ENCODE measurements at regions not wholly inside any gene's neighbourhood (a gene's known extent, or its start where the extent isn't known, plus 50 kb on each side); places are given as distances from the start of the nearest gene placed in this dataset.
"Not testable (repeated sequence)": the region's sequence is repeated elsewhere in the genome, so short reads cannot be mapped to it uniquely, and the experiment has no call there.

GRCh38 chr13:104571161-104571892 lies 1505.1 kb upstream of the SLC10A2 start:
- DNase-seq = no peak

DNA sequence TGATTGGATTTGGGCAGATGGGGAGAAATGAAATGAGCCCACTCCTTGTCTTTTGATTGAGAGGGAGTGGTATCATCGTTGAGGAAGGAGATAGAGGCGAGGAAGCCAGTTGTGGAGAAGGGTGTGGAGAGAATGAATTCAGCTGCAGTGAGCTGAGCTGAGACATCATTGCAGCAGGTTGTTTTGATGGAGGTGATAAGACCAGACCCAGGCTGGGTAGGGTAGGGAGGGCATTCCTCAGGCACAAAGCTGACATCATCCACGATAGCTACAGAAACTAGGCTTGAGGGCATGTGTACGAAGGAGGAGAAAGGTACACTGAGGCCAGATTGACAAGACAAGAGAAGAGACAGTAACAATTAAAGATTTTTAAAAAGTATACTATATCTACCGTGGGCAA lies 1500.9 kb upstream of the SLC10A2 start:
- DNase-seq = no peak

GRCh38 chr13:104565888-104566287 lies 1499.7 kb upstream of the SLC10A2 start:
- DNase-seq = no peak

- DNase-seq = no peak
Observed at GRCh38 chr13:104553896-104554295, 1487.7 kb upstream of the SLC10A2 start.

DNA sequence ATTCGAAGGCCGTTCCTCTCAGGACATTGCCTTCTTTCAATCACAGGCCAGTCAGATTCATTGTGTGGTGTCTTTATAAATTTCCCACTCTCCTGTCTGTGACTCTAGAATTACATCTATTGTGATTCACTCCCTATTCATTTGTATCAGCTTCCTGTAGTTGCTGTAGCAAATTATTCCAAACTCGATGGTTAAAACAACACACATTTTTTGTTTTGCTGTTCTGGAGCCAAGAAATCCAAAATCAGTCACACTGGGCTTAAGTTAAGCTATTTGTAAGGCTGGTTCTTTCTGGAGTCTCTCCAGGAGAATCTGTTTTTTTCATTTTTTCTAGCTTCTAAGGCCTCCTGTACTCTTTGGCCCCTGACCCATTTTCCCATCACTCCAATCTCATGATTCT lies 1487.0 kb upstream of the SLC10A2 start:
- no peak for DNase-seq

DNA sequence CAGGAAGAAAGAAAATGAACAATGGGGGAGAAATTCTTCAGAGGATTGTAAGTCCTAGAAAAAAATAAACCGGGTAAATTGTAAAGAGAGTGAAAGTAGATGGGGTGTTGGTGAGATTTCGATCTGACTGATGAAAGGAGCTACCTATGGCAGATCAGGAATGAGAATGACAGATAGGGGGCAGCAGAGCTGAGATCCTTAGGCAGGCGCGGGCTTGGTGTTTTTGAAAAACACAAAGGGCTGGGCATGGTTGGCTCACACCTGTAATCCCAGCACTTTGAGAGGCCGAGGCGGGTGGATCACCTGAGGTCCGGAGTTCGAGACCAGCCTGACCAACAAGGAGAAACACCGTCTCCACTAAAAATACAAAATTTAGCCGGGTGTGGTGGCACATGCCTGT lies 1468.6 kb upstream of the SLC10A2 start:
- no peak for DNase-seq

DNA sequence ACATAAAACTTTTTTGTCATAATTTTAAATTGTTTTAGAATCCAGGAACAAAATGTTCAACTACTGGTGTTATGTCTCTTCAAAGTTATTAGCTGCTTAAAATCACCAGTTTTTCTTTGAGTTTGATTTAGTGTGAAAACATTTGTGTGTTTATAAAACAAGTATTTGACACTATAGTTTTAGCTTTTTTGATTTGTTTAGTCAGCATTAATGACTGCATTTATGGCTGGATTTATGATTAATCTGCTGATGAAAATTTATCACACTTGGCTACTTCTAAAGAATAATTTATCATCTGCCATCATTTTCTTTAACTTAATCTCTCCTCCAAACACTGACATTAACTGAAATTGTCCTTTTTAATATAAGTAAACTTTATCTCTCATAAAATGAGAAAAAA lies 1465.9 kb upstream of the SLC10A2 start:
- DNase-seq = no peak

- no peak for DNase-seq
Observed at GRCh38 chr13:104530741-104531140, 1464.5 kb upstream of the SLC10A2 start.

DNA sequence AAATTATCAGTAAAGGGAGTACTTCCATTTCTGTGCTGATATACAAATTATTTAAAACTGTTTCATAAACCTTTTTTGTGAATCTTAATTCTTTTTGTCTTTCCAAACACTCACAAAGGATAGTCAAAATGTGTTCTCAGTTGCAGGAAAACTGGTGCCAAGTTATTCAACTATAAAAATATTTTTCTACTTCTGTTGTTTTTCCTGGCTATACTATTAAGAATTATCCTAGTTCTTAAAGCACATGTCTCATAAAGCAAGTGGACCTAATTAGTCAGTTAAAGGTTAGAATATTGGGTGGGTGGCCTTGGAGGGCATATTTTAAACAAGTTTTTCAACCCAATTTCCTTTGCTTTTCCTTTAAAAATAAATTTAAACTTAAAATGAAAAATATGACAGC lies 1460.3 kb upstream of the SLC10A2 start:
- no peak for DNase-seq

- no peak for DNase-seq
Observed at GRCh38 chr13:104525467-104525866, 1459.2 kb upstream of the SLC10A2 start.

GRCh38 chr13:104522235-104523072 lies 1456.2 kb upstream of the SLC10A2 start:
- no peak for DNase-seq

DNA sequence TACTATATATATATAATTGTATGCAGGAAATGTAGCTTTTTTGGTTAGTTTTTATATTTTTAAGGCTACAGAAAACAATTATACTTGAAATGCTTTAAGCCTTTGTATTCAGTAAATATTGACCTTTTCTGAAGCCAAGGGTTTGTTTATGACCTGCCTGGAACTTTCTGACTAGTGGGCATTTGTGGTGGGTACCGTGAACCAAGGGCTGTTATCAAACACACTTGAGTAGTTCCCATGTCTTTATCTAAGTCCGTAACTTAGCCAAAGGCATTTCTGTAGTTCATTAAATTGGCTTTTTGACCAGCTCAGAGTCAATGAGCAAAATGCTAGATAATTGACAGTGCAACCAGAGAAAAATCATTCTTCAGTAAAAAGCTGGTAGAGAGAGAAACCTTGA lies 1444.2 kb upstream of the SLC10A2 start:
- DNase-seq = no peak

DNA sequence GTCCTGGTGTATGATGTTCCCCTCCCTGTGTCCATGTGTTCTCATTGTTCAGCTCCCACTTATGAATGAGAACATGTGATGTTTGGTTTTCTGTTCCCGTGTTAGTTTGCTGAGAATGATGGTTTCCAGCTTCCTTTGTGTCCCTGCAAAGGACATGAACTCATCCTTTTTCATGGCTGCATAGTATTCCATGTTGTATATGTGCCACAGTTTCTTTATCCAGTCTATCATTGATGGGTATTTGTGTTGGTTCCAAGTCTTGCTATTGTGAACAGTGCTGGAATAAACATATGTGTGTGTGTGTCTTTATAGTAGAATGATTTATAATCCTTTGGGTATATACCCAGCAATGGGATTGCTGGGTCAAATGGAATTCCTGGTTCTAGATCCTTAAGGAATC lies 1427.3 kb upstream of the SLC10A2 start:
- not testable (repeated sequence) for DNase-seq

DNA sequence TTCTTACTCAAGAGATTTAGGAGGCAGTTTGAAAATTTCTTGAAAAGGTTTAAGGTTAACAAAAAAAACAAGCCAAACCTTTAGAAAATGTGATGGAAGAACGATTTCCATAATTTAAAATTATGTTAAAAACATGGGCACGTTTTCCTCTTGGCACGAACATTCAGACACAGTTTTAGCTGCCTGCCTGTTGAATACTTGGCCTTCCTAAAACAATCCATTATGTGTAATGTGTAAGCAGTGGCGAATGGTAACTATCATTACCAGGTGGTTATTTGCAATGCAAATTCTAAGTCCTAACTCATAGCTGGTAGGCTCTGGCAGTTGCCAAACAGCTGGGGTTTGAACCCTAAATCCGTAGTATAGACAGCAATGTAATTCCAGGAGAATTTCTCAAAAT lies 1425.7 kb upstream of the SLC10A2 start:
- no peak for DNase-seq

DNA sequence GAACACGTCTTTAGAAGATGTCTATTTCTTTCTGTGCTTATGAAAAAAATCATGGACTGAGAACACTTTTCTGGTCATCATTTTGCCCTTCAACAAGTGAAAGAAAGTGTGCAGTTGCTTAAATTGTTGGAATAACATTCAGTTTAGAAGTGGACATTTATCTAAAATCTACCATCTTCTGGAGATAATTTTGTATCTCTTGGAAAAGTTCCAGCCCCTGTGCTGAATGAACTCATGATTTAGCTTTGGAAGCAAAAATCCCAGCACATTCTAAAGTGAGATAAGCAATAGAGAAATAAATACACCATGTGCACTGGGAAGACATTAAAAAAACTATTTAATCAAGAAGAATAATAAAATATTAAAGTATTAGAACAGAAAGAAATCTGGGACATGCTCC lies 1420.8 kb upstream of the SLC10A2 start:
- no peak for DNase-seq

DNA sequence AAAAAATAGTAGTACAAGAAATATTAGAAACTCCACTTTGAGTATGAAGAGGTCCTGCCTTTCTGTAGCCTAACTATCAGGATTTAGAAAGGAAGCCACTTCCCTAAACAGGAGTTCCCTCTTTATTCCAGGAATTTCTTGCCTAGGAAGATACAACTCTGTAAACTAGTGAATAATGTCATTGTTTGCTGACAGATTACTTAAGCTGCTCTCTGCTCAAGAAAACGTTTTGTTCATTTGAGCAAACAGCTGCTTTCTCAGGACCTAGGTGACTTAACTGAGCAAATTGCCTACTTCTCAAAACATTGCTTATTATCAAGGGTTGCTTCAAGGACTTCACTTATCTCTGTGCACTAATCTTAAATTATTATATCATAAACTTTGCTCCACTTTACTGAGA lies 1419.4 kb upstream of the SLC10A2 start:
- DNase-seq = no peak

- DNase-seq = no peak
Observed at GRCh38 chr13:104483631-104484030, 1417.4 kb upstream of the SLC10A2 start.

DNA sequence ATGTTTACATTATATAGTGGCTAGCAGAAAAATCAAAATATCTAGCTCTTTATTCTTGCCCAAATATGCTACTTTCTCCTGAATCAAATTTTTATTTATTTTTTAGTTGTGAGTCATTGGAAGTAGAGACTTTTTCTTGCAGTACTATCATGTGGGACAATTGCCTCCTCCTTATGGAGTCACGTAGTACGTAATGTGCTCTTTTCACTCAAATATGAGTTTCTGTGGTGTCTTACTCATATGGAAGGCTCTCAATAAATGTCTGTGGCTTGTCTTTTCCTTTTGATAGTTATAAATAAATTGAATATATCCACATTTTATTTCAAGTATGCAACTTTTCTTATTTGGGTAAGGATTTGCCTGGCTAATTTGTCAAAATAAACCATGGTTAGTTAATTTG lies 1411.0 kb upstream of the SLC10A2 start:
- no peak for DNase-seq

- DNase-seq = no peak
Observed at GRCh38 chr13:104473936-104474335, 1407.7 kb upstream of the SLC10A2 start.

DNA sequence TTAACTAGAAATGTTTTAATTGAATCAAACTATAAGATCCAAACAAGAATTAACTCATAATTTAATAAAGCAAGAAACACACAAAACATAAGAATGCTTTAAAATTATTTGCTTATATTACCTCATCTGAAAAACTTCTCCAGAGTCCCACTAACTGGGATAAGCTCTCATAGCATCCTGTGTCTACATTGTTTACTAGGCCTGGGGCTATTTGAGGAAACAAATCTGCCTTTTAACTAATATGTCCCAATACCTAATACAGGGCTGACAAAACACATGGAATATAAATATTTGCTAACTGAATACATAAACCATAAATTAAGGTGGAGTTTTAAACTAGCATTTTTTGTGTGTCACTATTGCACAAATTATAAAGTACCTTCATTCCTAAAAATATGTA lies 1399.8 kb upstream of the SLC10A2 start:
- DNase-seq = no peak

GRCh38 chr13:104461049-104461448 lies 1394.8 kb upstream of the SLC10A2 start:
- no peak for DNase-seq

- no peak for DNase-seq
Observed at GRCh38 chr13:104460554-104460953, 1394.3 kb upstream of the SLC10A2 start.

- no peak for DNase-seq
Observed at GRCh38 chr13:104450006-104450405, 1383.8 kb upstream of the SLC10A2 start.

DNA sequence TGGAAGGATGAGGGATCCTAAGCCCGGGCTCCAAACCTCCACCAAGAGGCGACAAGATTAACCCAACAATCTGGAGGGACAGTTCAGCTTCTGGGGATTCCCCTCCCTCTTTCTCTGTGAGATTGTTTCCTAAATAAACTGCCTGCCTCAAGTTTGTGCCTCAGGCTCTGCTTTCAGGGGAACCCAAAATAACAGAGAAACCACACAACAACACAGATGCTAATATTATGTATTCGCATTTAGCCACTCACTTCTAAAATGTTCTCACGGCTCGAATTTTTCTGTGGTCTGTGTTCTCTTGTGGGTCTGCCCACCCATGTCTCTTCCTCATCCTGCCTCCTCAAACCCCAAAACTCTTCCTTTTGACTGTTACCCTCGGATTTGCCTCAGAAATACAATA lies 1381.1 kb upstream of the SLC10A2 start:
- DNase-seq = no peak

DNA sequence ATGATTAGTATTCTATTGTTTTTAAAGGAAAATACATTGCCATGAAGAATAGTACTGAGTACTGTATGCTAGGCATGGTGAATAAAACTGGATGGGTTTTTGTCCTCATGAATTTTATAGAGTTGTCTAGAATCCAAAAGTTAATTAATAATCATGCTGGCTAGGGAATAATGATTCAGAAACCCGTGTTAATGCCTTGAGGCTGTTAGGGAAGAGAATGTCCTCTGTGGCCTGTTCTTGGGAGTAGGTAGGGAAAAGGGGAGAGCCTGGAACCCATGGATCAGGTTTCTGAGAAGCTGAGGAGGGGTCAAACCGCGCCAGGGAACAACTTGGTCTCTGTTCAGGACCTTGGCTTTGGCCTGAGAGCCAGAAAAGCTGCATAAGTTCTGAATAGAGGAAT lies 1376.3 kb upstream of the SLC10A2 start:
- DNase-seq = no peak

All from activated naive CD4-positive, alpha-beta T cell treated with Interleukin-2 at 50 U/mL for 16 hours (primary cell).